Small intestine (tissue), 7 donors: ENCODE measurements at regions not wholly inside any gene's neighbourhood (a gene's known extent, or its start where the extent isn't known, plus 50 kb on each side); places are given as distances from the start of the nearest gene placed in this dataset.

Experiments
- DNase-seq, 2 donors: peaks; one replicate each; pipeline versions ENCODE4 v3.0.0 to v3.0.0-alpha.2; 2013
- FAIRE-seq: peaks from 2 replicates; lab custom pipeline; 2012; peaks lifted over from hg19 to GRCh38; lab: Jason Lieb, UNC
- H3K27ac ChIP-seq, 3 donors: one replicate each; pipeline ENCODE4 v1.5.1; 2013; ENCODE audit warnings: low read length in 2 of 3, mild to moderate bottlenecking in 2 of 3, control low read depth in 1 of 3, inconsistent platforms in 1 of 3, low read depth in 1 of 3, moderate library complexity in 1 of 3
- H3K27me3 ChIP-seq, 3 donors: one replicate each; pipeline ENCODE4 v1.6.1; 2013; ENCODE audit warnings: low read length in 3 of 3, inconsistent platforms in 1 of 3; ENCODE audit not compliant: control insufficient read depth in 3 of 3, insufficient read depth in 3 of 3
- H3K36me3 ChIP-seq, 3 donors: one replicate each; pipeline ENCODE4 v1.6.1; 2013; ENCODE audit warnings: low read length in 3 of 3, inconsistent platforms in 1 of 3, low read depth in 1 of 3, mild to moderate bottlenecking in 1 of 3, moderate library complexity in 1 of 3; ENCODE audit not compliant: control insufficient read depth in 3 of 3, insufficient read depth in 2 of 3
- H3K4me1 ChIP-seq, 3 donors: one replicate each; pipeline ENCODE4 v1.6.1; 2013; ENCODE audit warnings: low read length in 2 of 3, inconsistent platforms in 1 of 3, low read depth in 1 of 3, mild to moderate bottlenecking in 1 of 3, moderate library complexity in 1 of 3; ENCODE audit not compliant: control insufficient read depth in 3 of 3, insufficient read depth in 2 of 3
- H3K4me3 ChIP-seq, 3 donors: one replicate each; pipeline ENCODE4 v1.5.1; 2013; ENCODE audit warnings: low read length in 3 of 3, control low read depth in 1 of 3, inconsistent platforms in 1 of 3, low read depth in 1 of 3, mild to moderate bottlenecking in 1 of 3, moderate library complexity in 1 of 3
- H3K9me3 ChIP-seq, 2 donors: one replicate each; pipeline ENCODE4 v1.6.1; 2013; ENCODE audit warnings: low read depth in 1 of 2, low read length in 1 of 2; ENCODE audit not compliant: control insufficient read depth in 2 of 2, insufficient read depth in 1 of 2
- WGBS, 3 donors: extraction: QIAGEN DNeasy Blood & Tissue Kit; methylation state at CpG; one replicate each; pipeline ENCODE4 v1.1.7; 2013; 5-methylcytosine and 5-hydroxymethylcytosine counted together
- donor health status: healthy with polysubstance abuse.
- donor health status: control.
- donor health status: control.
- donor health status: Bipolar disorder and iron deficiency.
- donor health status: healthy.

DNA sequence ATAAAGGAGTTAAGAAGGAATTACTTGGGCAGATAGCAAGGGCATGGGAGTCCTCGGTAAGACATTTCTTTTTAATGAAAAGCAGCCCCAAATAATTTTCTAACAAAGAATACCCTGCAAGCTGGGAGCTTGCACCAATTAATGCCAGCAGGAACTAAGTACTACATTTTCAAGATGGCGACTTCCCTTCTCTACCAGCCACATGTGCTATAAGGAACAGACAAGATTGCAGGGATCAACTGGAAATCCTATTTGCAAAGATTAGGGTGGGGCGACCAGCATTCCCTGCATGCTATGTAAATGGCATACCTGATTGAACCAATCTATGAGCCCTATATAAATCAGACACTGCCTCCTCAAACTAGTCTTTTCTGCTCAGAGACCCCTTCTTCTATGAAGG lies 827.5 kb downstream of the ADCYAP1 start:
- no peaks in the 10 kb centered on the region for H3K9me3 ChIP-seq
- DNase-seq = no peak
- no peak overlapping the region for H3K27ac ChIP-seq
- no peaks in the 10 kb centered on the region for H3K27me3 ChIP-seq
- no peaks in the 10 kb centered on the region for H3K4me1 ChIP-seq
- H3K4me3 ChIP-seq = no peak overlapping the region
- FAIRE-seq = no peak
- no peaks in the 10 kb centered on the region for H3K36me3 ChIP-seq
- 82 to 84% (median 83%) methylated on average over 3 of the region's 3 CpGs for WGBS, 3 donors

DNA sequence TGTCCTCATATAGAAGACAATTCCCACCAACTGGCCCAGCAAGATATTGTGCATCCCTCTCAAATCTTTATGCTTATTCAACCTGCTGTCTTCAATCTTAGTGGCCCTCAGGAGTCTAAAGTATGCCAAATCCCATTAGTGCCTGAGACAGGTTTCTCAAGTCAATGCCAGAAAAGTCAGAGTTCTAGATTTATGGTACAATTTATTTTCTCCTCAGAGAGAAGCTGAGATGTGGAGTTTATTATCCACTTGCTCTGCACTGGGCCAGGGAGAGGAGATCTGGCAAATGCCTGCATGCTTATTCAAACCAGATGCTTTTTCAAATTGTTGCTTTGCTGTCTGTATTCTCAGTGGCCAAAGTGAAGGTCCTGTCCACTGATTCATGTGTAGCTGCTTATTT lies 825.2 kb downstream of the METTL4 start:
- Histone ChIP-seq H3K27ac (no peak overlapping the region), H3K36me3 (no peaks in the 10 kb centered on the region), H3K4me1 (no peaks in the 10 kb centered on the region), H3K4me3 (no peak overlapping the region), H3K9me3 (no peaks in the 10 kb centered on the region), H3K27me3 (no peaks in the 10 kb centered on the region)
- no peak for FAIRE-seq
- DNase-seq = no peak

DNA sequence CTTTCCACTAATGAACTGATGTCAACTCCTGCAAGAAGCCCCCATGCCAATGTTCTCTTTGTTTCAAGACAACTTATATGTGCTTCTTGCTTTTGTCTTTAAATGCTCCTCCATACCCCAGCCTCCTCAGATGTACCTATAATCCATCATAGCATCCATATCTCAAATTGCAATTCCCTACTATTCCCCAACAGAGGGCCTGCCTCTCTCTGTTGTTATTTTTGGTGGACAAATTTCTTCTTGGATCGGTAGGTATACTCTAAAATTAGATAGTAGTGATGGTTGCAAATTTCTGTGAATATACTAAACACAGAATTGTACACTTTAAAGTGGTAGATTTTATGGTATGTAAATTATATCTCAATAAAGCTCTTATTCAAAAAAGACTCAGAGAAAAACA lies 820.1 kb downstream of the METTL4 start:
- H3K27me3 ChIP-seq = no peaks in the 10 kb centered on the region
- FAIRE-seq (no peak), DNase-seq (no peak)
- no peaks in the 10 kb centered on the region for H3K4me1 ChIP-seq
- no peaks in the 10 kb centered on the region for H3K36me3 ChIP-seq
- 49 to 74% (median 60%) methylated on average over 1 of the region's 1 CpG for WGBS, 3 donors
- no peak overlapping the region for H3K27ac ChIP-seq
- no peak overlapping the region for H3K4me3 ChIP-seq
- H3K9me3 ChIP-seq = no peaks in the 10 kb centered on the region

DNA sequence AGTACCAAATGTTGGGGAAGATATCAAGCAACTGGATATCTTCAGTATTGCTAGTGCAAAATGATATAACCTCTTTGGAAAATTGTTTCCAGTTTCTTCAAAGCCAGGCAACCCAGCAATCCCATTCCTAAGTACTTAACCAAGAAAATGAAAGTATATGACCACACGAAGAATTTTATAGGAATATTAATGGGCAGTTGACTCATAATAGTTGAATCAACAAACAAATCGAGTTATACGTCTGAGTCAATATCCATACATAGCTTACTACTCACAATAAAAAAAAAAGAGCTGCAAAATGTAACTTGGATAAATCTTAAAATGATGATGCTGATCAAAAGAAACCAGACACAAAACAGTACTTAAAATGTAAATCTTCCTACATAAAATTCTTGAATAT lies 810.4 kb downstream of the METTL4 start:
- no peaks in the 10 kb centered on the region for H3K27me3 ChIP-seq
- no peak overlapping the region for H3K4me3 ChIP-seq
- no peak for DNase-seq
- FAIRE-seq = no peak
- 72 to 75% (median 74%) methylated on average over 3 of the region's 3 CpGs for WGBS, 3 donors
- H3K9me3 ChIP-seq = no peaks in the 10 kb centered on the region
- H3K4me1 ChIP-seq = no peaks in the 10 kb centered on the region
- no peak overlapping the region for H3K27ac ChIP-seq
- no peaks in the 10 kb centered on the region for H3K36me3 ChIP-seq

DNA sequence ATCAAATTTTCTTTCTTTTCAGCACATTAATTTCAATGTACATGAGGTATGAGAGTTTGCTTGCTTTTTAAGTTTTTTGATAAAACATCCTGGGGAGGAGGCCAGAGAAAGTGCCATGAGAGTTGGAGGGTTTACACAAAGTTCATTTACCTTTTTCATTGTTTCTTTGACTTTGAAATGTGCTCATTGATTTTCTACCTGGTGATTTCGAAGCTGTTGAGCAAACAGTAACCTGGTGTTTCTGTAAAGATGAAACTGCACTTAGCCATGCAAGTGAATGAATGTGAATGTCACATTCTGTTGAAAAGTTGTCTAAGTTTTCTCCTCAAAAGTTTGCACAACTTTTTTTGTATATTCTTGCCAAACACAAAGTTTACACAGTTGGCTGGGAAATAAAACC lies 797.0 kb downstream of the METTL4 start:
- FAIRE-seq (no peak), DNase-seq (no peak)
- no peak overlapping the region for H3K4me3 ChIP-seq
- H3K9me3 ChIP-seq = no peaks in the 10 kb centered on the region
- H3K4me1 ChIP-seq = no peaks in the 10 kb centered on the region
- WGBS, 3 donors = 12 to 38% (median 19%) methylated on average over 1 of the region's 1 CpG
- H3K36me3 ChIP-seq = no peaks in the 10 kb centered on the region
- H3K27ac ChIP-seq = no peak overlapping the region
- no peaks in the 10 kb centered on the region for H3K27me3 ChIP-seq

DNA sequence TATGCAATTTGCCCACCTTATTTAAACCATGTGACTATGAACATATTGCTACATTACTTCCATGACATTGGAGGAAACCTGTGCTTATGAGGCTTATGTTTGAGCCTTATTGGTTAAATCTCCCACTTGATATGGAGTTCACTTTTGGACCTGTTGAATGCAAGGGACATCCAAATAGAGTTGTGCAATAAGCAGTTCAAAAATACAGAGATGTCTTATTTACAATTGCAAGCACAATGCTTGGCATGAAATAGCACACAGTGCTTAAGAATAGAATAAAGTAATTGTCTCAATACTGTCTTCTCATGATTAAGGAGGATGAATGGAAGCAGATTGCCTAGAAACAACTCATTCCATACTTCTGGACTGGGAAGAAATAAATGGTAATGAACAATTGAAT lies 793.5 kb downstream of the METTL4 start:
- no peaks in the 10 kb centered on the region for H3K9me3 ChIP-seq

DNA sequence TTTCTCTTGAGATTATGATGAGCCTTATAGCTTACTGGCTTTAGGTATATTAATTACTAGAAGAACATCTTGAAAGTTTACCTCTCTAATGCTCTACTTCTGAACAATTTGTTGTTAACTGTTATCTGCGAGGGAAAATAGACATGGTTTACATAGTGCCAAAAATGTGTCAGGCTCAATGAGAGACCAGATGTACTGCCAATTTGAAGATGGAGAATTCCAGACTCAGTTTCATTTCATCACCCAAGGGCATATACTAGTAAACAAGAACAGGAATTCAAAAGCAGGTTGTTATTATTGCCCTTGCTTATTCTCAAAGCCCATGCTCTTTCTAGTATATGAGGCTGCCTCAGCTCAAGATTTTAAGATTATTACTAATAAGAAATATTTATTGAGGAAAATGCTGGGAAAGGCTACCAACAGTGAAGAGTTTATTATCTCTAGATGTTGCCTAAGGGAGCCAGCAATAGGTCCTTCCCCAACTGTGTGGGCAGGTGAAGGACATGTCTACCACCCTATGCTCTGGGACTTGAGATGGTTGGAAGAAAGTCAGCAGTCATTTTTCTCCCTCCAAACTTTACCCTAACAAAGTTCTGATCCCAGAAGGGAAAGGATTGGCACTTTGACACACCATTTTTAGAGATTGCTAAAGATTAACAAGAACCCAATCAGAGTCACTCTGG lies 792.7 kb downstream of the METTL4 start:
- Histone ChIP-seq H3K4me1 (no peaks in the 10 kb centered on the region), H3K27ac (no peak overlapping the region), H3K4me3 (no peak overlapping the region), H3K27me3 (no peaks in the 10 kb centered on the region), H3K36me3 (no peaks in the 10 kb centered on the region), H3K9me3 (no peaks in the 10 kb centered on the region)
- no peak for FAIRE-seq
- DNase-seq = no peak
- WGBS, 3 donors = 72 to 83% (median 81%) methylated on average over 1 of the region's 1 CpG

More for the DNA sequence above, 793.5 kb downstream of the METTL4 start:
- Histone ChIP-seq H3K36me3 (no peaks in the 10 kb centered on the region), H3K4me1 (no peaks in the 10 kb centered on the region), H3K27me3 (no peaks in the 10 kb centered on the region), H3K4me3 (no peak overlapping the region), H3K27ac (no peak overlapping the region)
- FAIRE-seq (no peak), DNase-seq (no peak)

DNA sequence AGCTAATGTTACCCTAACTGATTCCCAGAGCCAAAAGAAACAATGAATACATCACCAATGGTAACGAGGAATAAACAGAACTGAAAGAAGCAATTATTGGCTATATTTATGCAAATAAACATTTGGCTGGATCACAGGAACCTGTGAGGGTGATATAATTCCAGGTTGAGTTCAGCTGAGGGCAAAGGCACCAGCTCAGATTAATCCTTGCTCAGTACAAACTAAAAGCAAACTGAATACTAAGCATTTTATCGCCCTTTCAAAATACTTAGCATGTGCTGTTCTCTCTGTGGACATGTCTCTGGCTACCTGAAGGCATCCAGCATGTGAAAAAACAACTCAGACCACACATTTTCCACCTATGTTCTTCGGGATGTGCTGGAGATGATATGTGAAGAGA lies 791.7 kb downstream of the METTL4 start:
- H3K36me3 ChIP-seq = no peaks in the 10 kb centered on the region
- WGBS, 3 donors = 50 to 65% (median 58%) methylated on average over 3 of the region's 3 CpGs
- no peak for FAIRE-seq

DNA sequence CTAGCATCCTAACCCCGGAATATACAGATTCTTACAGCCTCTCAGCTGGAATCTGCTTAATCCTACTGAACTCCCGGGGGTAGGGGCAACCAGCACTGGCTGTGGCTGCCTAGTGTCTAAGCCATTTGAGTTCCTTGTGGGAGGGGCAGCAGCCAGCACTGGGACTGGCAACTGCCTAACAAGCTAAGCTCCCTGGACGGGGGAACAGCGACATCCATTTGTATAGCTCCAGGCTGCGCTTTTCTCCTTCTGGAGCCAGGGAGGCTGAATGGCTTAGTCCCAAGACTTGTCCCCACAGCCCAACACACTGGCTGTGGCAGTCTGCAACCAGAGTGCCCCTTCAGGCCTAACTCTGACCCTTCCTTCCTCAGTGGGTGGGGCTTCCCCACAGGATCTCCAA lies 787.2 kb downstream of the METTL4 start:
- H3K36me3 ChIP-seq = no peaks in the 10 kb centered on the region
- no peaks in the 10 kb centered on the region for H3K27me3 ChIP-seq
- H3K9me3 ChIP-seq = peaks cover 0 to 4% of the 10 kb centered on the region in 2 donors
- DNase-seq (no peak), FAIRE-seq (no peak)
- no peak overlapping the region for H3K4me3 ChIP-seq
- no peaks in the 10 kb centered on the region for H3K4me1 ChIP-seq
- H3K27ac ChIP-seq = no peak overlapping the region
- WGBS, 3 donors = 73 to 75% (median 73%) methylated on average over 5 of the region's 5 CpGs

More for the DNA sequence above, 791.7 kb downstream of the METTL4 start:
- H3K27me3 ChIP-seq = no peaks in the 10 kb centered on the region
- peaks cover 0 to 4% of the 10 kb centered on the region in 2 donors for H3K9me3 ChIP-seq
- DNase-seq = no peak
- H3K4me3 ChIP-seq = no peak overlapping the region
- no peaks in the 10 kb centered on the region for H3K4me1 ChIP-seq
- H3K27ac ChIP-seq = no peak overlapping the region
